ENCODE measurements at regions not wholly inside any gene's neighbourhood (a gene's known extent, or its start where the extent isn't known, plus 50 kb on each side); places are given as distances from the start of the nearest gene placed in this dataset.

GRCh38 chr4:127425851-127426250 is 206.9 kb upstream of the INTU start:
- TF ChIP-seq CTCF (IDR thresholded peaks at IDR 0.05; ENCODE audit: insufficient read depth, low read length) (no peak), SPI1 (IDR thresholded peaks at IDR 0.05; ENCODE audit: borderline replicate concordance, low read depth) (no peak)

Measured in HL-60 (cell line).